ENCODE measurements at regions not wholly inside any gene's neighbourhood (a gene's known extent, or its start where the extent isn't known, plus 50 kb on each side); places are given as distances from the start of the nearest gene placed in this dataset.
A peak's percentile ranks its signal among the peaks of the same experiment; 100 is the strongest.

- DNase-seq (ENCODE audit: low read depth in 1 of 2, low spot score in 2 of 2), result no peak
- Histone ChIP-seq H2BK15ac (ENCODE audit: low read length) (peak overlapping the region; percentile 53; the same call in 1 of the 2 replicates), H3K18ac (ENCODE audit: extremely low read depth, low read length) (peak overlapping the region; percentile 48; the same call in 1 of the 2 replicates), H3K23ac (ENCODE audit: insufficient read length) (no peak overlapping the region), H3K27me3 (replicated peaks in 1 of 4; ENCODE audit: control insufficient read depth in 3 of 4, extremely low read depth in 1 of 4, insufficient read depth in 3 of 4, low read length in 3 of 4) (no peaks in the 10 kb centered on the region), H2BK5ac (ENCODE audit: low read depth, low read length) (no peak overlapping the region), H3K56ac (replicated peaks; ENCODE audit: insufficient read length, low read depth, low read length) (no peak overlapping the region), H3K36me3 (ENCODE audit: control insufficient read depth in 2 of 4, insufficient read depth in 4 of 4, low read length in 3 of 4) (no peaks in the 10 kb centered on the region), H3K14ac (ENCODE audit: insufficient read length) (no peak overlapping the region), H2AFZ (ENCODE audit: low read length) (no peak overlapping the region), H2AK5ac (ENCODE audit: low read depth, low read length) (peak overlapping the region; percentile 61; the same call in 1 of the 2 replicates), H4K20me1 (replicated peaks in 1 of 2; ENCODE audit: control insufficient read depth in 1 of 2, insufficient read depth in 2 of 2, low read length in 2 of 2) (no peaks in the 10 kb centered on the region), H3K79me2 (ENCODE audit: control insufficient read depth in 1 of 2, insufficient read depth in 2 of 2, low read length in 2 of 2) (no peaks in the 10 kb centered on the region), H2BK20ac (ENCODE audit: low read length) (no peak overlapping the region), H2BK12ac (ENCODE audit: low read depth, low read length) (no peak overlapping the region), H3K4ac (replicated peaks; ENCODE audit: insufficient read length, low read depth, low read length) (no peak overlapping the region), H3K9ac (replicated peaks in 1 of 4; ENCODE audit: extremely low read depth in 1 of 4, low read depth in 3 of 4, low read length in 3 of 4) (no peak overlapping the region), H4K5ac (ENCODE audit: insufficient read length, low read depth, low read length) (no peak overlapping the region), H2BK120ac (replicated peaks; ENCODE audit: low read depth, low read length) (no peak overlapping the region), H3K23me2 (ENCODE audit: low read depth, low read length) (no peaks in the 10 kb centered on the region), H3K4me1 (replicated peaks in 1 of 4; ENCODE audit: control insufficient read depth in 3 of 4, insufficient read depth in 4 of 4, low read length in 3 of 4) (no peaks in the 10 kb centered on the region), H4K91ac (replicated peaks; ENCODE audit: insufficient read length, low read length) (no peak overlapping the region), H3K79me1 (ENCODE audit: low read depth, low read length) (no peaks in the 10 kb centered on the region), H3K4me2 (ENCODE audit: insufficient read depth in 1 of 2, low read depth in 2 of 2, low read length in 2 of 2) (no peak overlapping the region), H3K27ac (ENCODE audit: low read depth, low read length) (no peak overlapping the region), H4K8ac (ENCODE audit: extremely low read depth, insufficient read depth, low read length) (no peak overlapping the region), H3K9me3 (ENCODE audit: insufficient read depth in 2 of 2, low read depth in 1 of 2, low read length in 1 of 2) (peaks cover 5 to 14% of the 10 kb centered on the region in 2 experiments), H3K4me3 (ENCODE audit: extremely low read depth in 1 of 4, insufficient read depth in 2 of 4, low read depth in 3 of 4, low read length in 4 of 4) (peak overlapping the region in 1 of 4 experiments; percentile 10; a peak in 2 of 8 replicates)
- ChIA-PET POLR2A (ENCODE audit: partially characterized antibody) (no interaction called here), CTCF (ENCODE audit: partially characterized antibody) (interaction anchor here (0.6 to 2.4 kb wide), 9 partner anchors 9 to 338 kb away, joined by 3 to 8 read pairs (median 3); no protein-coding TSS in a partner anchor)
- FAIRE-seq, result no peak
- 84% methylated on average over 3 of the region's 3 CpGs; no CpG with 5 or more reads in 1 of the 2 experiments for WGBS, 2 experiments (ENCODE audit: extremely low coverage in 1 of 2, insufficient coverage in 1 of 2, insufficient read length in 1 of 2, insufficient replicate concordance in 2 of 2, low coverage in 1 of 2, low lambda C conversion rate in 2 of 2, missing lambda C conversion rate in 1 of 2)
- TF ChIP-seq RBBP5 (IDR thresholded peaks at IDR 0.05; ENCODE audit: borderline replicate concordance, low read depth, low read length) (no peak), RAD21 (IDR thresholded peaks at IDR 0.05 in 1 of 2, conservative IDR thresholded peaks at IDR 0.05 in 1 of 2; ENCODE audit: low read depth in 2 of 2, low read length in 2 of 2) (peak; percentile 71 to 76), FOSL1 (IDR thresholded peaks at IDR 0.05; ENCODE audit: insufficient read depth, low read depth, low read length) (no peak), CTCF (IDR thresholded peaks at IDR 0.05; ENCODE audit: control extremely low read depth in 1 of 3, insufficient read depth in 1 of 3, low read depth in 1 of 3, low read length in 3 of 3) (peak in 2 of 3 experiments; percentile 46 to 59; a peak in 3 of 4 replicates), TBP (IDR thresholded peaks at IDR 0.05; ENCODE audit: low read depth, low read length) (no peak)
These were observed 545.3 kb downstream of the TSN start for GRCh38 chr2:122300758-122301157.
